ENCODE measurements at regions not wholly inside any gene's neighbourhood (a gene's known extent, or its start where the extent isn't known, plus 50 kb on each side); places are given as distances from the start of the nearest gene placed in this dataset.

DNA sequence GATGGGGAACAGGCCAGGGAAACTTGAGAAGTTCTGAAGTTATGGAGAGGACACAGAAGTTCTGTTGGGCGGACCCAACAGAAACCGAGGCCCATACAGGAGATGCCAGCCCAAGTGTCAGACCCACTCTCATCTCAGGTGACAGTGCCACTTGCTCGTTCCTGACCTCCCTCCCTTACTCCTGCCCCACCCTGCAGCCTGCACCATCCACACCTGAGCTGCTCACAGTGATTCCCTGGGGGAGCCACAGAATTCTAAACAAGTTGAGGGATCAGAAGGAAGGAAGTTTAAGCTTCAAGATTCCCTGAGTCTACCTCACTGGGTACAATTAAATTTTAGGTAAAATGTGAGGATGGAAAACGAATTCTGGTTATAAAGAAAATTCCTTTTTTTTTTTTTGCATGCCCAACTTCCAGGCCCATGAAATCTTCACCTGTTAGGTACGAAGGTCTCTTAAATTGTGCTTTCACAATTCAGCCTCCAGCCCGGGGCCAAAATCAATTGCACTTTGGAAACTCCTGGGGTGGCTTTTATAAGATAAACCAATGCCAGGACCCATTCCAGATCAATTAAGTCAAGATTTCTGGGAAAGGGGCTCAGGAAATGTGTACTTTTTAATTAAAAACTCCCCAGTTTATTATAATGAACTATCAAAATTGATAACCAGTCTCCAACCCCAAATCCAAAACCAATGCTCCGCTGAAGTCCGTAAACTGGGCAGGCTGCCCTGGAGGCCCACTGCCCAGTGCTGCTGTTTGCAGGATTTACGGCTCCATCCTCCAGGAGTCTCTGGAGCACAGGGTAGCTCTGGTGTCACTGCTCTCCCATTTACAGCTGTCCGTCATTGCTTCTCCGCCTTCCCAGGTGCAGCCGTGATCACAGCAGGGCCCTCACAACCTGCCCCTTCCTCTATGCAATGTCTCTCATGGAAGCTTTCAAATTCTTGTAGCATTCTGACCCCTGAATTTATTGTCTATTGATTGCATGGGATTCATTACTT lies 643.5 kb downstream of the UQCRFS1 start:
- peaks cover 12% of the 10 kb centered on the region; the same call in 1 of the 2 replicates for H3K9me3 ChIP-seq (ENCODE audit: insufficient read depth, low read depth, low read length)
- H3K4me1 ChIP-seq (ENCODE audit: insufficient read depth, low read length, poor library complexity, severe bottlenecking): no peaks in the 10 kb centered on the region
- H3K27me3 ChIP-seq (ENCODE audit: insufficient read depth, low read length, poor library complexity, severe bottlenecking): no peaks in the 10 kb centered on the region
- no peaks in the 10 kb centered on the region for H3K36me3 ChIP-seq (ENCODE audit: insufficient read depth, low read length)
- H2AFZ ChIP-seq (ENCODE audit: low read length): no peak overlapping the region
- H3K9me2 ChIP-seq (replicated peaks; ENCODE audit: low read depth, low read length): no peaks in the 10 kb centered on the region
- no peak overlapping the region for H3K4me3 ChIP-seq (ENCODE audit: low read length, poor library complexity, severe bottlenecking)
- H4K20me1 ChIP-seq (ENCODE audit: insufficient read depth, low read length, poor library complexity, severe bottlenecking): no peaks in the 10 kb centered on the region
- TF ChIP-seq CTCF (conservative IDR thresholded peaks at IDR 0.05; ENCODE audit: low read length) (no peak), EZH2phosphoT487 (IDR thresholded peaks at IDR 0.05; ENCODE audit: borderline replicate concordance) (no peak)
- H3F3A ChIP-seq (ENCODE audit: low read depth): no peaks in the 10 kb centered on the region
- no peaks in the 10 kb centered on the region for H3K79me2 ChIP-seq (ENCODE audit: insufficient read depth, low read length)
- H3K4me2 ChIP-seq (ENCODE audit: low read depth, low read length, poor library complexity, severe bottlenecking): no peak overlapping the region
- H3K9ac ChIP-seq (ENCODE audit: low read depth, low read length, poor library complexity, severe bottlenecking): no peak overlapping the region

DNA sequence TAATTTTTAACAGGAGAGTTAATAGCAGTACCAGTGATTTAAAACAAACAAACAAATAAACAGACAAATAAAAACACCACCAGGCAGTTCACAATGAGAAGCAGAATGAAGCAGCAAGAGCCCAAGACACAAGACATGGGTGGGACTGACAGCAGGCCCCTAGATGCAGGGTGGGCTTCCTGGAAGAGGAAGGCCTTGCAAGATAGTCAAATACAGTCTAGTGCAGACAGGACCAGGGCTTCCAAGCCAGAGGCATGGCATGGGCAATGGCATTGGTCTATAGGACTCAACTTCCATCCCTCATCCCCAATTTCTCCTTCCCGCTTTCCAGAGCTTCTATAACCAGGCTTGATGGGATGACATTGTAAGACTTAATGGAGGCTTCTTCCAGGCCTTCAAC lies 645.1 kb downstream of the UQCRFS1 start:
- Histone ChIP-seq H3K27me3 (ENCODE audit: insufficient read depth, low read length, poor library complexity, severe bottlenecking) (no peaks in the 10 kb centered on the region), H3K4me3 (ENCODE audit: low read length, poor library complexity, severe bottlenecking) (no peak overlapping the region), H2AFZ (ENCODE audit: low read length) (no peak overlapping the region), H3F3A (ENCODE audit: low read depth) (no peaks in the 10 kb centered on the region), H3K36me3 (ENCODE audit: insufficient read depth, low read length) (no peaks in the 10 kb centered on the region), H3K4me2 (ENCODE audit: low read depth, low read length, poor library complexity, severe bottlenecking) (no peak overlapping the region), H3K79me2 (ENCODE audit: insufficient read depth, low read length) (no peaks in the 10 kb centered on the region), H3K9me2 (replicated peaks; ENCODE audit: low read depth, low read length) (no peaks in the 10 kb centered on the region), H4K20me1 (ENCODE audit: insufficient read depth, low read length, poor library complexity, severe bottlenecking) (no peaks in the 10 kb centered on the region), H3K4me1 (ENCODE audit: insufficient read depth, low read length, poor library complexity, severe bottlenecking) (no peaks in the 10 kb centered on the region), H3K9me3 (ENCODE audit: insufficient read depth, low read depth, low read length) (peaks cover 12% of the 10 kb centered on the region; the same call in 1 of the 2 replicates), H3K9ac (ENCODE audit: low read depth, low read length, poor library complexity, severe bottlenecking) (no peak overlapping the region)
- TF ChIP-seq EZH2phosphoT487 (IDR thresholded peaks at IDR 0.05; ENCODE audit: borderline replicate concordance) (no peak), CTCF (conservative IDR thresholded peaks at IDR 0.05; ENCODE audit: low read length) (no peak)

- H3K4me3 ChIP-seq (ENCODE audit: low read length, poor library complexity, severe bottlenecking): no peak overlapping the region
- no peak overlapping the region for H3K9ac ChIP-seq (ENCODE audit: low read depth, low read length, poor library complexity, severe bottlenecking)
- TF ChIP-seq EZH2phosphoT487 (IDR thresholded peaks at IDR 0.05; ENCODE audit: borderline replicate concordance) (no peak), CTCF (conservative IDR thresholded peaks at IDR 0.05; ENCODE audit: low read length) (no peak)
- peaks cover 9% of the 10 kb centered on the region; the same call in 1 of the 2 replicates for H3K9me3 ChIP-seq (ENCODE audit: insufficient read depth, low read depth, low read length)
- H3K27me3 ChIP-seq (ENCODE audit: insufficient read depth, low read length, poor library complexity, severe bottlenecking): no peaks in the 10 kb centered on the region
- H3F3A ChIP-seq (ENCODE audit: low read depth): no peaks in the 10 kb centered on the region
- H3K36me3 ChIP-seq (ENCODE audit: insufficient read depth, low read length): no peaks in the 10 kb centered on the region
- H4K20me1 ChIP-seq (ENCODE audit: insufficient read depth, low read length, poor library complexity, severe bottlenecking): no peaks in the 10 kb centered on the region
- H3K4me2 ChIP-seq (ENCODE audit: low read depth, low read length, poor library complexity, severe bottlenecking): no peak overlapping the region
- H2AFZ ChIP-seq (ENCODE audit: low read length): no peak overlapping the region
- no peaks in the 10 kb centered on the region for H3K4me1 ChIP-seq (ENCODE audit: insufficient read depth, low read length, poor library complexity, severe bottlenecking)
- no peaks in the 10 kb centered on the region for H3K79me2 ChIP-seq (ENCODE audit: insufficient read depth, low read length)
- no peaks in the 10 kb centered on the region for H3K9me2 ChIP-seq (replicated peaks; ENCODE audit: low read depth, low read length)
These were observed 648.7 kb downstream of the UQCRFS1 start for GRCh38 chr19:28563964-28564921.

All from Loucy (cell line).